OCI-LY1 (cell line): ENCODE measurements at regions not wholly inside any gene's neighbourhood (a gene's known extent, or its start where the extent isn't known, plus 50 kb on each side); places are given as distances from the start of the nearest gene placed in this dataset.

ENCODE experiments used
- H2AFZ ChIP-seq: fragments of 200-600 bp; sonication (generic), shearing (Covaris generic); 2 replicates; pipeline ENCODE4 v1.6.0; 2014; ENCODE audit warnings: antibody characterized with exemption, mild to moderate bottlenecking, low read length
- H3F3A ChIP-seq: fragments of 200-600 bp; sonication (generic), shearing (Covaris generic); 2 replicates; pipeline ENCODE4 v1.6.0; 2014; ENCODE audit warnings: mild to moderate bottlenecking, antibody characterized with exemption, low read length, moderate library complexity; ENCODE audit not compliant: insufficient read depth
- H3K27ac ChIP-seq: fragments of 200-600 bp; sonication (generic); 2 replicates; pipeline ENCODE4 v1.5.1; 2014; ENCODE audit warnings: low read length, mixed run types, mild to moderate bottlenecking, low read depth; ENCODE audit not compliant: poor library complexity, severe bottlenecking
- H3K27me3 ChIP-seq: fragments of 200-600 bp; sonication (generic); 2 replicates; pipeline ENCODE4 v1.6.0; 2014; ENCODE audit warnings: antibody characterized with exemption, mild to moderate bottlenecking, low read length, moderate library complexity; ENCODE audit not compliant: insufficient read depth
- H3K36me3 ChIP-seq: fragments of 200-600 bp; sonication (generic); 2 replicates; pipeline ENCODE4 v1.6.1; 2014; ENCODE audit warnings: mild to moderate bottlenecking, antibody characterized with exemption, low read length, moderate library complexity, mixed read lengths; ENCODE audit not compliant: insufficient read depth
- H3K4me1 ChIP-seq: fragments of 200-600 bp; sonication (generic); 2 replicates; pipeline ENCODE4 v1.5.1; 2014; ENCODE audit warnings: mild to moderate bottlenecking, low read length, moderate library complexity; ENCODE audit not compliant: insufficient read depth, severe bottlenecking
- H3K4me2 ChIP-seq: fragments of 200-600 bp; sonication (generic), shearing (Covaris generic); 2 replicates; pipeline ENCODE4 v1.6.1; 2014; ENCODE audit warnings: low read length
- H3K4me3 ChIP-seq: fragments of 200-600 bp; sonication (generic); 2 replicates; pipeline ENCODE4 v1.5.1; 2014; ENCODE audit warnings: low read length, low read depth, mild to moderate bottlenecking, mixed read lengths; ENCODE audit not compliant: poor library complexity, severe bottlenecking
- H3K79me2 ChIP-seq: fragments of 200-600 bp; shearing (Covaris generic); 2 replicates; pipeline ENCODE4 v1.6.1; 2016; ENCODE audit warnings: mixed run types, low read length, mixed read lengths; ENCODE audit not compliant: insufficient read depth
- H3K9ac ChIP-seq: fragments of 200-600 bp; sonication (generic), shearing (Covaris generic); 2 replicates; pipeline ENCODE4 v1.6.1; 2014; ENCODE audit warnings: mild to moderate bottlenecking, low read length, mixed read lengths
- H3K9me2 ChIP-seq: fragments of 200-600 bp; sonication (generic), shearing (Covaris generic); 2 replicates; pipeline ENCODE4 v1.6.1; 2014; ENCODE audit warnings: low read depth, mild to moderate bottlenecking, low read length, mixed read lengths
- H3K9me3 ChIP-seq: fragments of 200-600 bp; shearing (Covaris generic); 2 replicates; pipeline ENCODE4 v1.6.1; 2014; ENCODE audit warnings: low read length, mixed read lengths
- H4K20me1 ChIP-seq: fragments of 200-600 bp; sonication (generic), shearing (Covaris generic); 2 replicates; pipeline ENCODE4 v1.6.0; 2016; ENCODE audit warnings: mild to moderate bottlenecking, low read length; ENCODE audit not compliant: insufficient read depth
- EZH2 ChIP-seq: fragments of 200-600 bp; sonication (generic), shearing (Covaris generic); IDR thresholded peaks from 2 replicates; pipeline ENCODE4 v1.8.0; 2017; ENCODE audit warnings: borderline replicate concordance, mixed run types, mild to moderate bottlenecking, antibody characterized with exemption, low read length, moderate library complexity, mixed read lengths
- TF ChIP-seq, protein P1 (sequence below): fragments of 200-600 bp; sonication (generic), shearing (Covaris generic); IDR thresholded peaks from 2 replicates; pipeline ENCODE4 v1.5.1; 2017; ENCODE audit warnings: mild to moderate bottlenecking, antibody characterized with exemption, low read length, moderate library complexity, mixed read lengths

DNA sequence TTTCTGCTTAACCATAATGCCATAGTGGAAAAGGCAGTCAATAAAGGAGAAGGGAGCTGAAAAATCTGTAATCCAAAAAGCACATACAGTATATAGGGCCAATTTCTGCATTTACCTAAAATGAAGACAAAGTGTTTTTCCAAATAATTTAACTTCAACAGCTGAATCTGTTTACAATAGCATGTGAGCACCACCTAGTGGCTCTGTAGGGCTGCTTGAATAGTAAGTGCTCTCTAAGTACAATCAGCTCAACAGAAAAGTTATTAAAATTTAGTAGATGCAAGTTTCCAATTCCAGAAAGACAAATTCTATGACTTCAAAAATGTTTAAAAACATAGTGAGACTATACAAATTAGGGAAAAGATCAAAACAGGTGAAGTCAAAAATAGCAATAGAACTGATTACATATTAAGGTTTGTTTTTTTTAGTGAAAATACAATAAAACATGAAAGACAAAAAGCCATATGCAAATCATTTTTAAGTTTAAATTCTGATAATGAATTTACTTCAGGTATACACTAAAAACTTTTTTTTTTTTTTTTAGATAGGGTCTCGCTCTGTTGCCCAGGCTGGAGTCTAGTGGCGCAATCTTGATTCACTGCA is 220.0 kb downstream of the SETD4 start:
- Histone ChIP-seq H2AFZ (no peak overlapping the region), H3K9me2 (no peaks in the 10 kb centered on the region), H3F3A (no peaks in the 10 kb centered on the region), H3K27ac (no peak overlapping the region), H3K27me3 (no peaks in the 10 kb centered on the region; the same call in 1 of the 2 replicates), H3K4me2 (no peak overlapping the region), H3K4me3 (no peak overlapping the region), H3K9me3 (no peaks in the 10 kb centered on the region), H3K79me2 (no peaks in the 10 kb centered on the region), H3K9ac (no peak overlapping the region), H4K20me1 (no peaks in the 10 kb centered on the region), H3K36me3 (no peaks in the 10 kb centered on the region), H3K4me1 (no peaks in the 10 kb centered on the region)
- no peak for TF ChIP-seq EZH2
- TF ChIP-seq, protein P1, sequence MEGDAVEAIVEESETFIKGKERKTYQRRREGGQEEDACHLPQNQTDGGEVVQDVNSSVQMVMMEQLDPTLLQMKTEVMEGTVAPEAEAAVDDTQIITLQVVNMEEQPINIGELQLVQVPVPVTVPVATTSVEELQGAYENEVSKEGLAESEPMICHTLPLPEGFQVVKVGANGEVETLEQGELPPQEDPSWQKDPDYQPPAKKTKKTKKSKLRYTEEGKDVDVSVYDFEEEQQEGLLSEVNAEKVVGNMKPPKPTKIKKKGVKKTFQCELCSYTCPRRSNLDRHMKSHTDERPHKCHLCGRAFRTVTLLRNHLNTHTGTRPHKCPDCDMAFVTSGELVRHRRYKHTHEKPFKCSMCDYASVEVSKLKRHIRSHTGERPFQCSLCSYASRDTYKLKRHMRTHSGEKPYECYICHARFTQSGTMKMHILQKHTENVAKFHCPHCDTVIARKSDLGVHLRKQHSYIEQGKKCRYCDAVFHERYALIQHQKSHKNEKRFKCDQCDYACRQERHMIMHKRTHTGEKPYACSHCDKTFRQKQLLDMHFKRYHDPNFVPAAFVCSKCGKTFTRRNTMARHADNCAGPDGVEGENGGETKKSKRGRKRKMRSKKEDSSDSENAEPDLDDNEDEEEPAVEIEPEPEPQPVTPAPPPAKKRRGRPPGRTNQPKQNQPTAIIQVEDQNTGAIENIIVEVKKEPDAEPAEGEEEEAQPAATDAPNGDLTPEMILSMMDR = peak; percentile 88

DNA sequence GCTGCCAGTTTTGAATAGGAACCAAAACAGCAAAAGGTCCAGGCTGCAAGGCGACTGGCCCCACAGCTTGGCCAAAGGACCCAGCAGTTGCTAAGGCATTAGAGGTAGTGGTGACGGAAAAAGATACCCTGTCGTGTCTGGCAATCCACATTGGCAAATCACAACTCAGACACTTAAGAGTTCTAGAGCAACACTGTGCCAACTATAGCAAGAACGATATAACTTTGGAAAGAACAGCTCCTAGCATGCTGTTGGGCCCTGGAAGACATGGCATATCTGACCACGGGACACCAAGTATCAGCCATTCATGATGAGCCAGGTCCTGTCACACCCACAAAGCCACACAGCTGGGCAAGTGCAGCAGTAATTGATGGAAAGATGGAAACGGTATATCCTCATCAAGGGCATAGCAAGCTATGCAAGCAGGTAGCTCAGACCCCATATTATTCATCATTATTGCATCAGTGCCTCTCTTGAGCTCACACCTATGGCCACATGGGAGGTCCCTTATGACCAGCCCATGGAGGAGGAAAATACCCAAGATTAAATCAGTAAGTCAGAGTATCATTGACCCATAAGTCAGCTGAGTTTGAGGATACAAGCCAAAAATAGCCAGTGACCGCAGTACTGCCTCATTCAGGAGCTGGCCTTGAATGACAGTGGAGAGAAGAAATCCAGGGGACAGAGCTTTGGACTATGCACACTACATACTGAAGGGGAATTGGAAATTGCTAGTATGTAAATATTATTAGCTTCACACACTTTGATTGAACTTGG is 221.2 kb downstream of the SETD4 start:
- no peaks in the 10 kb centered on the region for H3K4me1 ChIP-seq
- H3K36me3 ChIP-seq = no peaks in the 10 kb centered on the region
- no peak overlapping the region for H3K4me3 ChIP-seq
- no peak overlapping the region for H3K27ac ChIP-seq
- no peaks in the 10 kb centered on the region for H3K79me2 ChIP-seq
- no peaks in the 10 kb centered on the region for H3K27me3 ChIP-seq
- H3K9me3 ChIP-seq = no peaks in the 10 kb centered on the region
- TF ChIP-seq, protein P1 = no peak
- no peak for TF ChIP-seq EZH2
- H3K9me2 ChIP-seq = no peaks in the 10 kb centered on the region
- no peak overlapping the region for H2AFZ ChIP-seq
- no peaks in the 10 kb centered on the region for H3F3A ChIP-seq
- no peak overlapping the region for H3K4me2 ChIP-seq
- no peaks in the 10 kb centered on the region for H4K20me1 ChIP-seq
- H3K9ac ChIP-seq = no peak overlapping the region

DNA sequence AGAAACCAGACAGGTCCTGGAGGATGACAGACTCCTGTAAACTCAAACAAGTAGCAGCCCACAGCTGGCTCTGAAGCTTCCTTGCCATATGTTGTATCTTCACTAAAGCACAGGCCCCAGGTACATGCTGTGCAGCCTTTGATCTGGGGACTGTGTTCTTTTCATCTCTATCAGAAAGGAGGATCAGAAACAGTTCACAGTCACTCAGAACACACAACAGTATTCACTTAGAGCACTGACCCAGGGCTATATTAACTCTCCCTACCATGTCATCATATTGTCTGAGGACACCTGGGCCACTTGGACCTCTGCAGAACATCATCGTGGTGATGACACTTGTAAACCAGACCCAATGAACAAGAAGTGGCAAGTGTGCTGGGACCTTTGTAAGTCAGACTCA is 222.0 kb downstream of the SETD4 start:
- no peaks in the 10 kb centered on the region for H3K36me3 ChIP-seq
- H3F3A ChIP-seq = no peaks in the 10 kb centered on the region
- TF ChIP-seq EZH2 = no peak
- TF ChIP-seq, protein P1 = no peak
- no peak overlapping the region for H3K9ac ChIP-seq
- H3K4me2 ChIP-seq = no peak overlapping the region
- no peak overlapping the region for H2AFZ ChIP-seq
- no peaks in the 10 kb centered on the region for H3K4me1 ChIP-seq
- H3K79me2 ChIP-seq = no peaks in the 10 kb centered on the region
- no peak overlapping the region for H3K27ac ChIP-seq
- H3K9me2 ChIP-seq = no peaks in the 10 kb centered on the region
- H3K27me3 ChIP-seq = no peaks in the 10 kb centered on the region
- H3K9me3 ChIP-seq = no peaks in the 10 kb centered on the region
- H4K20me1 ChIP-seq = no peaks in the 10 kb centered on the region
- no peak overlapping the region for H3K4me3 ChIP-seq
